ENCODE measurements at regions not wholly inside any gene's neighbourhood (a gene's known extent, or its start where the extent isn't known, plus 50 kb on each side); places are given as distances from the start of the nearest gene placed in this dataset.

DNA sequence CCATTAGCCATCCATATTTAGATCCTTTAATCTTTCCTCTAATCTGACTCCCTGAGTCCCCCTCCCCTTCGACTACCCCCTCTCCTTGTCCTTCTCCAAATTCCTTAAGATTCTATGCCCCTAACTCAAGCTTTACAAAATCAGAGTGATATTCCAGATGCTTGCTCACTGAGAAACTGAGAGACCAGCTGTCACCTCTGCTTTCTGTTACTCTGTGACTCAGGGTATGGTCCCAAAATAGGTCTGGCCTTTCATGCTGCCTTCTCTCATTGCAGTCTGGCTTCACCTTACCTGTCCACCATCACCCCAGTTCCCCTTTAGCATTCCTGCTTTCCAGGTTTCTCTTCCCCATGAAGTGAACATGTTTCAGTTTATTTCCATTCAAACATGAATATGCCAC, 383.3 kb upstream of the SLC30A5 start:
- no peak overlapping the region for H3K4me3 Mint-ChIP-seq

DNA sequence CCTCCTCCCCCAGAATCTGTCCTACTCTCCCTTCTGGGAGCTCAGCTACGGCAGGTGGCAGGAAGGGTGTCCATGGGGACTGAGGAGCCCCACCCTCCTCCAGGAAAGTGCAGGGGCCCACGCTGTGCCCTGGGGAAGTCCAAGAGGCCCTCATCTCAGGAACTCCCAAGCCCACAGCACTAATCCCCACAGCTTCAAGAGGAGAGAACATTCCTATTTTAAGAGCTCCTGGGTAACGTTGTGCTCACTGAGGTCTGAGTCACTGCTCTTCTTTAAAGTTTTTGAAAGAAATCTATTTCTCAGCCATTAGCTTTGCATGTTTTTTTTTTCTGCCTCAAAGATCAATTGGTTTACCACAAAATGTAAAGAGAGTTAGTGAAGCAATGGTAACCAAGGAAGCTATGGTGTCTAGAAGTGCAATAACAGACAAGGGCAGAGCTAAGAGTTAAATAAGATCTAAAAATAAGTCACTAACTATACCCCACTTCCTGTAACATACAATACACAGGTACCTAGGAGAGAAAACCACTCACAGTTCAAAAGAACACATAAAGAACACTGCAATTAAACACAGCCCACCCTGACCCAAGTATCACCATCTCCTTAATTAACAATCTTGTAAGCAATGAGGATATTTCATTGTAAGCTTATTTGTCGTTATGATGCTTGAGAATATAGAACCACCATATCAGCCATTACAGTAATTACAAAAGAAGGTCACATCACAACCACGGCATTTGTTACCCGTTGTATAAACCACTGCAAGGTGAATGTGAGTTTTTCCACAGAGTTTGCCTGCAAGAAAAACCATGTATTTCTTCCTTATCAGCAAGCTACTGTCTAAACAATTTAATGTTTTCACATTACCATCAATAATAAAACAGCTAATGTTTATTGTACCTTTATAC, 382.3 kb upstream of the SLC30A5 start:
- intact Hi-C loops (cut with micrococcal nuclease): loop anchor here (10.0 kb wide), 1 partner anchor 183 kb away; no protein-coding TSS in a partner anchor
- peak overlapping the region; percentile 48 for H3K4me3 Mint-ChIP-seq
- H3K27me3 Mint-ChIP-seq (ENCODE audit: insufficient read depth): peaks cover 3% of the 10 kb centered on the region
- no peaks in the 10 kb centered on the region for H3K36me3 Mint-ChIP-seq (ENCODE audit: low read depth)
- H3K4me1 Mint-ChIP-seq (ENCODE audit: low read depth): peaks cover 16% of the 10 kb centered on the region
- DNase-seq (ENCODE audit: low spot score): no peak
- H3K9me3 Mint-ChIP-seq: no peaks in the 10 kb centered on the region
- peak overlapping the region; percentile 65 for H3K27ac Mint-ChIP-seq

More for the DNA sequence above, 383.3 kb upstream of the SLC30A5 start:
- no peaks in the 10 kb centered on the region for H3K9me3 Mint-ChIP-seq
- peaks cover 16% of the 10 kb centered on the region for H3K4me1 Mint-ChIP-seq (ENCODE audit: low read depth)
- peaks cover 6% of the 10 kb centered on the region for H3K27me3 Mint-ChIP-seq (ENCODE audit: insufficient read depth)
- intact Hi-C loops (cut with micrococcal nuclease): loop anchor here (10.0 kb wide), 1 partner anchor 184 kb away; no protein-coding TSS in a partner anchor
- no peaks in the 10 kb centered on the region for H3K36me3 Mint-ChIP-seq (ENCODE audit: low read depth)
- no peak for DNase-seq (ENCODE audit: low spot score)
- H3K27ac Mint-ChIP-seq: no peak overlapping the region

DNA sequence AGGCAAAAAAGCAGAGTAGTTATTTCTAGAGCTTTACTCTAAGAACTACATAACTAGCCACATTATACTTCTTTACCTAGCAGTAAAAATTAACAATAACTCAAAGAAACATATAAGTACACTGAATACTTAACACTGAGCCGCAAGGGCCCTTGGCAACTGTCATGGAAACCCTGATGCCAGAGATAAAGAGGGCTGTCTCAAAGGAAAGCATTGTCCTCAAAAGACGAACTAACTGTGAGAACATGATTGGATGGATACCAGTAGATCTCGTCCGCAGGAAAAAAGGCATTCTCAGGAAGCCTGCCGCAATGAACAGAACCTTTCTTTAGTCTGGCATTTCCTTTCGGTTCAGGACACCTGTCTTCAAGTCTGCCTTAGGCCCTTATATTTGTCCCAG, 379.0 kb upstream of the SLC30A5 start:
- intact Hi-C loops (cut with micrococcal nuclease): loop anchor here (10.0 kb wide), 1 partner anchor 180 kb away; no protein-coding TSS in a partner anchor
- Mint-ChIP-seq H3K4me3 (no peak overlapping the region), H3K4me1 (ENCODE audit: low read depth) (peaks cover 16% of the 10 kb centered on the region), H3K9me3 (peaks cover 11% of the 10 kb centered on the region), H3K27ac (no peak overlapping the region), H3K36me3 (ENCODE audit: low read depth) (no peaks in the 10 kb centered on the region), H3K27me3 (ENCODE audit: insufficient read depth) (peaks cover 6% of the 10 kb centered on the region)
- DNase-seq (ENCODE audit: low spot score): no peak

DNA sequence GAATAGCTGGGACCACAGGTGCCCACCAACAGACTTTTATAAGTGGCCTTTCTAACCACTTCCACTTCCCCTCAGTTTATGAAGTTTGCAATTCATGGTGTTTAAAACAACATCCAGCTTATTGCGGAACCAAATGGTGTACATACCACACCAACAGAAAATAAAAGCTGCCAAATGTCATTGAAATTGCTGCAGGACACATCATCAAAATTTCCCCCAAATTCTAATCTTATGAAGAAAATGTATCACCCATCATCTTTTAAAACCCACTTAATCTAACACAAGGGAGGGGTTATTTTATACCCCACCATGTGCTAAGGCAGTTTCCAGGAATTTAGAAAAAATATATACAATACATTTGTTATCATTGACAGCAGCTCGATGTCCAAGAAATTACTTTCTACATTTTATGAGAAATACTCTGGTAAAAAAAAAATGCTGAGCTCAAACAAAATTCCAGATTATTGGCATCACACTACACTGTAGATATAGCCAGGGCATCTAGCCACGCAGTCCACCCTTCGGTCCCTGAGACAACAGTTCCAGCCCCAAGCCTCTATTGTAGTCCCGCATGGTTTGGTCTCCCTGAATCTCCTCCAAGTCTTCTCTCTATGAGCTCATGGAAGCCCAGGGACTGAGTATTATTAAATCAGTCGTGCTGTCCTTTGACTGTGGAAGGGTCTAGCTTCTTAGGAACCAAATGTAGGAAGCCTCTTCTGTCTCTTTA, 372.8 kb upstream of the SLC30A5 start:
- Mint-ChIP-seq H3K9me3 (peaks cover 15% of the 10 kb centered on the region), H3K27ac (no peak overlapping the region), H3K4me3 (no peak overlapping the region), H3K27me3 (ENCODE audit: insufficient read depth) (peaks cover 5% of the 10 kb centered on the region), H3K36me3 (ENCODE audit: low read depth) (no peaks in the 10 kb centered on the region), H3K4me1 (ENCODE audit: low read depth) (no peaks in the 10 kb centered on the region)
- intact Hi-C loops (cut with micrococcal nuclease): no loop called here
- DNase-seq (ENCODE audit: low spot score): no peak

DNA sequence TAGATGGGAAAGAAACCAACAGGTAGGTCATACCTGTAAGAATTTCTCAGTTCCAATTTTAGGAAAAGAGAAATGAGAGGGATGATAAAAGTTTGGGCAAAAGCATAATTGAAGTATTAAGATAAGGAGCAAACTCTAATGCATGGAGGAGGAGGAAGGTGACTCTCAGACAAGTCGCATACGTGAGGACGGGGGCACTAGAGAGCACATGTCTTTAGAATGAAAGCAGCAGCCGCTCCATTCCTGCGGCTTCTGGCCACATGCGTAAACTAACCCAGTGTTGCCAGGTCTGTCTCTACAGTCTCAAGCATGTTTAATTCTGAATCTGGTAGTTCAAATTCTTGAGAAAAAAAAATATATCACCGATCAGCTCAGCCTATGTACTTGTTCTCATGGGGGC, 371.5 kb upstream of the SLC30A5 start:
- Mint-ChIP-seq H3K9me3 (peaks cover 15% of the 10 kb centered on the region), H3K36me3 (ENCODE audit: low read depth) (no peaks in the 10 kb centered on the region), H3K4me1 (ENCODE audit: low read depth) (no peaks in the 10 kb centered on the region), H3K4me3 (no peak overlapping the region), H3K27me3 (ENCODE audit: insufficient read depth) (peaks cover 7% of the 10 kb centered on the region), H3K27ac (no peak overlapping the region)
- intact Hi-C loops (cut with micrococcal nuclease): no loop called here
- no peak for DNase-seq (ENCODE audit: low spot score)

DNA sequence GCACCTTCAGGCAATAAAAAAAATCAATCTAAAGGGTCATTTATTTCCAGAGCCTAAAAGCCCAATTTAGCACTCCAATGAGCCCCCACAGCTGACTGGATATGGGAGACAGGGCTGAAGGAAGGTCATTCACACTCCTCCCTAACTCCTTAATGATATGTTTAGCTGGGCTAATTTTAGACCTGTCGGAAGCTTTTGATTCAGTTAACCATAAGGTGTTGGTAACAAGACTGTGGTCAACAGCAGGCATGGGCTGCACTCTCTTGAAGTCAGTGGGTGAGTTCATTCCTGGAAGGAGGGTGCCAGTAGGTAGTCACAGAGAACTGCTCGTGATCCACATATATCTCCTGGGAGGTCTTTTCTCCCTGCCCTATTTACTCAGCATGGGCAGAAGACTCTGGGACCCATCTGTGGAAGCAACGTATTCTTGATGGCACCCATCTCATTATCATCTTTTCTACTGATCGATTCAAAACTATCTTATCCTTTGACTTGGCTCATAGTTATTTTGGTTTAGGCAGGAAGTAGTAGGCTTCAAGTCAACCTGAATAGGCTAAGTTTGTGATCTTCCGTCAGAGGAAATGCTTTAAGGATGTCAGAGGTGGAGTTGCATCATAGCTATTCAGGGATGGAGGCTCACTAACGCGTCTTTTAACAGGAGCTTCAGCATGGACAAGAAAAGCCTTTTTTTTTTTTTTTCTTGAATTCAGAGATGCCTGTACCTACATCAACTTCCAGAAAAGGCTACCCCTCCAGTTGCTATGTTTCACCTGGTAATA, 367.7 kb upstream of the SLC30A5 start:
- H3K4me1 Mint-ChIP-seq (ENCODE audit: low read depth): no peaks in the 10 kb centered on the region
- H3K27ac Mint-ChIP-seq: no peak overlapping the region
- H3K36me3 Mint-ChIP-seq (ENCODE audit: low read depth): no peaks in the 10 kb centered on the region

DNA sequence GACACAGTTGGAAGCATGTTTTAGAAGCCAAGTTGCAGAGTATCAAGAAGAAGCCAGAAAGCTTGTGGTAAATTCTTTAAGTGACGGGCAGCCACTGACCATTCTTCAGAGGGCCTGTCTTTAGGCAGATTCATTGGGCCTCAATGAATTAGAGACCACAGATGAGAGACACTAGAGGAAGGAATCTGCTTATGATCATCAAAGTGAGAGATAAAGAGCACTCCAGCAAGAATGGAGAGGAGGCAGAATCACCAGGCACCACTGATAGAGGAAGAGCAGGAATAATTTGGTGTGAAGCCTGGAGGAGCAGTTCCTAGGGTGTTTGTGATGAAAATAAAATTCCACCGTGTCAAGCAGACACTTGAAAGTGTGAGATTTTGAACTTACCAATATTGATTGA, 365.9 kb upstream of the SLC30A5 start:
- H3K36me3 Mint-ChIP-seq (ENCODE audit: low read depth): no peaks in the 10 kb centered on the region
- H3K27me3 Mint-ChIP-seq (ENCODE audit: insufficient read depth): peaks cover 3% of the 10 kb centered on the region
- no peaks in the 10 kb centered on the region for H3K4me1 Mint-ChIP-seq (ENCODE audit: low read depth)
- no peak overlapping the region for H3K4me3 Mint-ChIP-seq
- H3K9me3 Mint-ChIP-seq: peaks cover 4% of the 10 kb centered on the region
- DNase-seq (ENCODE audit: low spot score): no peak
- no peak overlapping the region for H3K27ac Mint-ChIP-seq
- intact Hi-C loops (cut with micrococcal nuclease): no loop called here

More for the DNA sequence above, 367.7 kb upstream of the SLC30A5 start:
- DNase-seq (ENCODE audit: low spot score): no peak
- intact Hi-C loops (cut with micrococcal nuclease): no loop called here
- Mint-ChIP-seq H3K4me3 (no peak overlapping the region), H3K27me3 (ENCODE audit: insufficient read depth) (peaks cover 3% of the 10 kb centered on the region), H3K9me3 (peaks cover 4% of the 10 kb centered on the region)

DNA sequence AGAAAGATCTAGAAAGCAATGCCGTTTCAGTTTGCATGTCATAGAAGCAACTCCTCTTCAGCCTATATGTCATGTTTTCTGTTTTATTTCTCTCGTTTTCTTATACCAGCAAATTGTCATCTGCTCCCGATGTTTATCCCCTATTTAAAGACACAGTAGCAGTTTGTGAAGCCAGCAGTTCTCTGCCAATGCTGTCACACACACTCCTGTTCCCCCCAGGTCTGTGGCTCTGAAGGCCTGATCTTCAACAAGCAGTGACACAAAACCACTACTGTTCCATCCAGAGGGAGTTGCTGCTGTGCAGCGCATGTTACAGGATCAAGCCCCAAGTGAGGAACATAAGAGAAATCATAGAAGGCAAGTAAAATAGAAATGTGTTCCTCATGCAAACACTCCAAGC, 364.1 kb upstream of the SLC30A5 start:
- no peak for DNase-seq (ENCODE audit: low spot score)
- Mint-ChIP-seq H3K9me3 (no peaks in the 10 kb centered on the region), H3K36me3 (ENCODE audit: low read depth) (no peaks in the 10 kb centered on the region), H3K4me3 (no peak overlapping the region), H3K4me1 (ENCODE audit: low read depth) (no peaks in the 10 kb centered on the region), H3K27me3 (ENCODE audit: insufficient read depth) (peaks cover 3% of the 10 kb centered on the region), H3K27ac (no peak overlapping the region)
- intact Hi-C loops (cut with micrococcal nuclease): no loop called here

DNA sequence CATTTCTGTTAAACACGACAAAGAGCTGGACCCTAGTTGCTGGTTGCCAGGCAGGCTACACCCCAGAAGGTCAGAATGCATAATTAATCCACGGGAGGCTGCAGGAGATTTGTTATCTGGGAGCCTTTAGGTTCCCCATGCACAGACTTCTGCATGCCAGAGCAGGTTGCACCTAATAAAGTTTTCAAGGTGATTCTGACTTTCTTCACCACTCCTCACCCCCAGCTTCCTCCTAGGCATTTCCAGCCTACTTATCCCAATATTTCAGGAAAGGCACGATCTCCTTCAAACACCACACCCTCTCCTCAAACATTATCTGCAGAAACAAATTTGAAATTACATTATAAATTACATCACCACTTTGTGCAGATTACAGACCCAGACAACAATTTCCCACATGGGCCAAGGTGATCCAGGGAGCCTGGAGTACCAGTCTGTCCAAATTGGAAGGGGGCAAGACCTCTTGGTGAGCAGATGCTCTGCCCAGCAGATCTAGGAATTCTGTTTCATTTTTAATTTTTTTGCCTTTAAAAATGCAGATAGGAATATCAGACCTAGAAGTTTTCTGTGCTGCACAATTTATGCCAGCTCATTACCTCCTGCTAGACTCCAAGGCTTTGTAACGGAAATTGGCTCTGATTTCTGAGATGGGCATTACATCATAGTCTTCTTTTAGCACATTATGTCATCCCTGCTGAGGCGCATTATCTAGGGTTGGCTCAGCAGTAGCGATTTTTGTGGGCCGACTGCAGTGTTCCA, 363.4 kb upstream of the SLC30A5 start:
- Mint-ChIP-seq H3K27ac (no peak overlapping the region), H3K9me3 (no peaks in the 10 kb centered on the region), H3K36me3 (ENCODE audit: low read depth) (no peaks in the 10 kb centered on the region), H3K27me3 (ENCODE audit: insufficient read depth) (peaks cover 3% of the 10 kb centered on the region), H3K4me3 (no peak overlapping the region), H3K4me1 (ENCODE audit: low read depth) (no peaks in the 10 kb centered on the region)
- intact Hi-C loops (cut with micrococcal nuclease): no loop called here
- no peak for DNase-seq (ENCODE audit: low spot score)

DNA sequence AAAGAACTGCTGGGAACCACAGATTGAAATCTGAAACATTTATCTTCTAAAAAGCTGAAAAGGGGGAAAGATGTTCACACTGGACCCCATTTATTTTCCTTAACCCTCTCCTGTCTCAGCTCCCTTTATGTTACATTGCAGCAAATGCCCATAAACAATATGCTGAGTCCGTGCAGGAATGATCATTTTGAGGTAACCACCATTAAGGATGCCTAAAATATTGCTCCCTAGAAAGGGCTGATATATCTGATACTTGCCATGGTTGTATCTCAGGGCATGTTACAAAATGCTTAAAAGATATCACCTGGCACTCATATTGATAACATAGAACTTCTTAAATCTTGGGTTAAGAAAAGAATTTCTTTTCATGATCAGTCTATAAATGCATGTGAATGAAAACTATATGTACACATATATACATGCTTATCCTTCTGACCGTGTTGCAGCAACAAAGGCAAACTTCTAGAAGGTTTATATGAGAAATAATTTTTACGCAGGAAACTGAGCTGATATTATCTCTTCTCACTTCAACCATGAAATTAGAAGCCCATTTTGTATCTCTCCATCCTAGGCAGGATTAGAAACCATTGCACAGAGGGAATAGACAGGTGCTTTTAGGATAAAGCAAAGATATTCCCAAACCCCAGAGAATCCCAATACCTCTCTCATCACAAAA, 362.7 kb upstream of the SLC30A5 start:
- H3K9me3 Mint-ChIP-seq: no peaks in the 10 kb centered on the region
- no peaks in the 10 kb centered on the region for H3K4me1 Mint-ChIP-seq (ENCODE audit: low read depth)
- peaks cover 3% of the 10 kb centered on the region for H3K27me3 Mint-ChIP-seq (ENCODE audit: insufficient read depth)
- no peak overlapping the region for H3K27ac Mint-ChIP-seq
- DNase-seq (ENCODE audit: low spot score): no peak
- intact Hi-C loops (cut with micrococcal nuclease): no loop called here
- H3K36me3 Mint-ChIP-seq (ENCODE audit: low read depth): no peaks in the 10 kb centered on the region
- H3K4me3 Mint-ChIP-seq: no peak overlapping the region

DNA sequence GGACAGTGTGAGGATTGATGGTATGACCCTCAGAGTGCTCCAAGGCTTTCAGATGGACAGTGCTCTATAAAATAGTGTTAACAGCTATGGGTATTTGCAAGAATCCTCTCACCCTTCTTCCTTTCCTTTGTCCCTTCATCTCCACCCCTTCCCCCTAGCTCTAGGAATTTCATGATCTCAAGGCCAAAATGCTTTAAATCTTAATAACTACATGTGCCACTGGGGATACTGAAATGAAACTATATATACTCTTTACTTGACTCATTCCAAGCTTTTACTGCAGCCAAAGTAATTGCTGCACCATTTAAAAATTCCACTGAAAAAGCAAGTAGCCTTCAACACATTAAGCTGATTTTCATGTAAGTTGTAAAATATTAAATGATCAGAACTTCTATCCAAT, 361.6 kb upstream of the SLC30A5 start:
- DNase-seq (ENCODE audit: low spot score): no peak
- Mint-ChIP-seq H3K27ac (no peak overlapping the region), H3K9me3 (no peaks in the 10 kb centered on the region), H3K4me1 (ENCODE audit: low read depth) (no peaks in the 10 kb centered on the region), H3K27me3 (ENCODE audit: insufficient read depth) (peaks cover 2% of the 10 kb centered on the region), H3K4me3 (no peak overlapping the region), H3K36me3 (ENCODE audit: low read depth) (no peaks in the 10 kb centered on the region)
- intact Hi-C loops (cut with micrococcal nuclease): no loop called here

DNA sequence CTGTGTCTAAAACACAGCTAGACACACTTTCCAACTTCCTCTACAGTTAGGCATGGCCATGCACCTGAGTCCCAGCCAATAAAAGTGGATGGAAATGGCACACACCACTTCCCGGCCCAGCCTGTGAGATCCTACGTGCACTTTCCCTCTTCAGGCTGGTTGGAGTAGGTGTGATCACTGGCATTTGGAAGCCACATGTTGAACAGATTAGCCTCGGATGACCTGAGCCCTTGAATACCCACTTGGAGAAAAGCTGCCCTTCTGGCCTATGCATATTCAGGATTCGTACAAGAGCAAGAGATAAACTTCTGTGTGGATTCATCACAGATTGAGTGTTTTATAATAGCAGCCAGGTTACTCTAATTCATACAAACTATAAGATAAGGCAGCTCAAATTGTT, 359.0 kb upstream of the SLC30A5 start:
- H3K36me3 Mint-ChIP-seq (ENCODE audit: low read depth): no peaks in the 10 kb centered on the region
- intact Hi-C loops (cut with micrococcal nuclease): no loop called here
- H3K4me3 Mint-ChIP-seq: no peak overlapping the region
- H3K9me3 Mint-ChIP-seq: no peaks in the 10 kb centered on the region
- no peak for DNase-seq (ENCODE audit: low spot score)
- no peak overlapping the region for H3K27ac Mint-ChIP-seq
- H3K4me1 Mint-ChIP-seq (ENCODE audit: low read depth): no peaks in the 10 kb centered on the region
- H3K27me3 Mint-ChIP-seq (ENCODE audit: insufficient read depth): peaks cover 2% of the 10 kb centered on the region
